ENCODE measurements at regions not wholly inside any gene's neighbourhood (a gene's known extent, or its start where the extent isn't known, plus 50 kb on each side); places are given as distances from the start of the nearest gene placed in this dataset.
A peak's percentile ranks its signal among the peaks of the same experiment; 100 is the strongest.

GRCh38 chr17:71378741-71379140 is 742.1 kb upstream of the SOX9 start:
- WGBS (ENCODE audit: missing lambda C conversion rate): 42% methylated on average over 3 of the region's 3 CpGs
- FAIRE-seq (no peak), DNase-seq (ENCODE audit: low read depth in 1 of 2, low spot score in 1 of 2) (no peak), ATAC-seq (no peak)
- H3K4me3 ChIP-seq: no peak overlapping the region
- ChIA-PET CTCF (interaction anchor here (1.6 kb wide), 1 partner anchor 11 kb away, joined by 3 read pairs; no protein-coding TSS in a partner anchor), POLR2A (no interaction called here)
- H3K4me2 ChIP-seq: no peak overlapping the region
- no peak for TF ChIP-seq RNF2 (IDR thresholded peaks at IDR 0.05; ENCODE audit: borderline replicate concordance, low read depth)
- TF ChIP-seq MYC (IDR thresholded peaks at IDR 0.05; ENCODE audit: borderline replicate concordance, low read length): no peak
- TF ChIP-seq CHD2 (IDR thresholded peaks at IDR 0.05; ENCODE audit: low read length, partially characterized antibody): no peak
- no peak for TF ChIP-seq MAZ (IDR thresholded peaks at IDR 0.05; ENCODE audit: borderline replicate concordance, low read depth, low read length)
- TF ChIP-seq ATOH8 (CRISPR knock-in tag; IDR thresholded peaks at IDR 0.05; ENCODE audit: low read depth): no peak
- no peak for TF ChIP-seq BCL3 (IDR thresholded peaks at IDR 0.05)
- TF ChIP-seq SREBF2 (IDR thresholded peaks at IDR 0.05): no peak
- no peak for TF ChIP-seq PHF8 (IDR thresholded peaks at IDR 0.05; ENCODE audit: borderline replicate concordance, low read depth)
- TF ChIP-seq NFE2L2 (conservative IDR thresholded peaks at IDR 0.05; ENCODE audit: low read length): no peak
- TF ChIP-seq CTCF (IDR thresholded peaks at IDR 0.05): no peak
- TF ChIP-seq ZC3H11A (IDR thresholded peaks at IDR 0.05): no peak
- no peak for TF ChIP-seq KDM1A (IDR thresholded peaks at IDR 0.05; ENCODE audit: low read depth)
- no peak for TF ChIP-seq HES2 (IDR thresholded peaks at IDR 0.05)
- no peak for TF ChIP-seq NPAS2 (CRISPR knock-in tag; IDR thresholded peaks at IDR 0.05; ENCODE audit: borderline replicate concordance)
- TF ChIP-seq FOSB (CRISPR knock-in tag; IDR thresholded peaks at IDR 0.05): no peak
- TF ChIP-seq ESRRA (IDR thresholded peaks at IDR 0.05; ENCODE audit: borderline replicate concordance, low read length): no peak
- TF ChIP-seq USF2 (IDR thresholded peaks at IDR 0.05): no peak
- H3K4me1 ChIP-seq: no peaks in the 10 kb centered on the region
- no peak overlapping the region for H3K27ac ChIP-seq
- no peaks in the 10 kb centered on the region for H3K9me3 ChIP-seq

- FAIRE-seq (peak; percentile 13), DNase-seq (ENCODE audit: low read depth in 1 of 2, low spot score in 1 of 2) (no peak), ATAC-seq (no peak)
- no peaks in the 10 kb centered on the region for H3K9me3 ChIP-seq
- CTCF ChIA-PET: no interaction called here
- no peaks in the 10 kb centered on the region for H3K4me1 ChIP-seq
- no peak for TF ChIP-seq MAFK (IDR thresholded peaks at IDR 0.05; ENCODE audit: partially characterized antibody)
- no peak for TF ChIP-seq HOXB5 (CRISPR knock-in tag; IDR thresholded peaks at IDR 0.05)
- H3K4me3 ChIP-seq: no peak overlapping the region
- no peak overlapping the region for H3K4me2 ChIP-seq
- POLR2A ChIA-PET: no interaction called here
- H3K27ac ChIP-seq: no peak overlapping the region
Measured at GRCh38 chr17:71379512-71379911, 741.3 kb upstream of the SOX9 start.

- Histone ChIP-seq H3K4me2 (no peak overlapping the region), H3K27ac (no peak overlapping the region), H3K9me3 (no peaks in the 10 kb centered on the region), H3K4me1 (no peaks in the 10 kb centered on the region), H3K4me3 (no peak overlapping the region)
- POLR2A ChIA-PET: no interaction called here
- 70% methylated on average over 3 of the region's 3 CpGs for WGBS (ENCODE audit: missing lambda C conversion rate)
- DNase-seq (ENCODE audit: low read depth in 1 of 2, low spot score in 1 of 2) (no peak), FAIRE-seq (no peak), ATAC-seq (no peak)
- CTCF ChIA-PET: no interaction called here
- TF ChIP-seq RAD21 (conservative IDR thresholded peaks at IDR 0.05 in 1 of 2, IDR thresholded peaks at IDR 0.05 in 1 of 2) (no peak), ESRRA (IDR thresholded peaks at IDR 0.05; ENCODE audit: borderline replicate concordance, low read length) (no peak), JUN (IDR thresholded peaks at IDR 0.05) (no peak), EHF (CRISPR knock-in tag; IDR thresholded peaks at IDR 0.05) (no peak), SREBF2 (IDR thresholded peaks at IDR 0.05) (no peak), ZFP36 (IDR thresholded peaks at IDR 0.05; ENCODE audit: borderline replicate concordance, partially characterized antibody) (no peak), MAX (IDR thresholded peaks at IDR 0.05) (no peak), NPAS2 (CRISPR knock-in tag; IDR thresholded peaks at IDR 0.05; ENCODE audit: borderline replicate concordance) (no peak), KDM1A (IDR thresholded peaks at IDR 0.05; ENCODE audit: low read depth) (no peak), HOXA7 (CRISPR knock-in tag; IDR thresholded peaks at IDR 0.05) (no peak), MAZ (IDR thresholded peaks at IDR 0.05; ENCODE audit: borderline replicate concordance, low read depth, low read length) (no peak), CEBPB (IDR thresholded peaks at IDR 0.05) (no peak), HOXB13 (CRISPR knock-in tag; IDR thresholded peaks at IDR 0.05; ENCODE audit: low read depth) (no peak), CHD2 (IDR thresholded peaks at IDR 0.05; ENCODE audit: low read length, partially characterized antibody) (no peak), CHD4 (IDR thresholded peaks at IDR 0.05; ENCODE audit: borderline replicate concordance) (no peak), BHLHE40 (IDR thresholded peaks at IDR 0.05; ENCODE audit: low read depth, low read length) (no peak), FOSB (CRISPR knock-in tag; IDR thresholded peaks at IDR 0.05) (no peak), POLR2A (IDR thresholded peaks at IDR 0.05; ENCODE audit: low read length) (no peak), ATOH8 (CRISPR knock-in tag; IDR thresholded peaks at IDR 0.05; ENCODE audit: low read depth) (no peak)
Measured at GRCh38 chr17:71380535-71380934, 740.3 kb upstream of the SOX9 start.
